NCI-H748 (cell line): ENCODE measurements at regions not wholly inside any gene's neighbourhood (a gene's known extent, or its start where the extent isn't known, plus 50 kb on each side); places are given as distances from the start of the nearest gene placed in this dataset.
"Not testable (repeated sequence)": the region's sequence is repeated elsewhere in the genome, so short reads cannot be mapped to it uniquely, and the experiment has no call there.

ENCODE experiments used
- DNase-seq: peaks from one replicate; lab custom pipeline; 2025; ENCODE audit not compliant: unreplicated experiment; lab: John Stamatoyannopoulos, UW

DNA sequence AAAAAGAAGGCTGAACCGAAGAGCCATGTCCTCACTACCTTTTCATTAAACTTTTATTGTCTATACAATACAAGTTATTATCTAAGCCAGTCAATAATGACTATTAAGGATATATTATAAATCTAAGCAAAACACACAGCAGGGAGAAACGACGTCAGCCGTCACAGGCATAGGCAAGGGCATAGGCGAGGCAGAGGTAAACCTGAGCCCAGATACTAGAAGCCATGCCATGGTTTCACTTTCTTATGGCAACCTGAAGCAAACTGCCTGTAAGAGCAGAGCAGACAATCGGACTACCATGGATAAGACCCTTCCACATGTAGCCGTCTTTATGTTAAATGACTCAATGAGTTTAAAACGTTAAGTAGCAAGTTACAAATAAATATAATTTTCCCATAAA, 238.5 kb upstream of the ZNF521 start:
- no peak for DNase-seq

DNA sequence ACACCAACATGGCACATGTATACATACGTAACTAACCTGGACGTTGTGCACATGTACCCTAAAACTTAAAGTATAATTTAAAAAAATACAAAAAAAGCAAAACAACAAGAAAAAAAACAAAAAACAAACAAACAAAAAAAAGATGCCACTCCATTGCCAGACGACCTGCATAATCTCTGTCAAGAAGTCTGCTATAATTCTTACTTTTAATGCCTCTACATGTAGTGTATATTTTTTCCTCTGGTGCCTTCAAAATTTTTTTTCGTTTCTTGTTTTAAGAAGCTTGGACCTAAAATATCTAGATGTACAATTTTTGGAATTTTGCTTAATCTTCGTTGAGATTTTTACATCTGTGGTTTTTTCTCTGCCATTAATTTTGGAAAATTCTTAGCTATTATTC, 235.6 kb upstream of the ZNF521 start:
- DNase-seq: no peak

DNA sequence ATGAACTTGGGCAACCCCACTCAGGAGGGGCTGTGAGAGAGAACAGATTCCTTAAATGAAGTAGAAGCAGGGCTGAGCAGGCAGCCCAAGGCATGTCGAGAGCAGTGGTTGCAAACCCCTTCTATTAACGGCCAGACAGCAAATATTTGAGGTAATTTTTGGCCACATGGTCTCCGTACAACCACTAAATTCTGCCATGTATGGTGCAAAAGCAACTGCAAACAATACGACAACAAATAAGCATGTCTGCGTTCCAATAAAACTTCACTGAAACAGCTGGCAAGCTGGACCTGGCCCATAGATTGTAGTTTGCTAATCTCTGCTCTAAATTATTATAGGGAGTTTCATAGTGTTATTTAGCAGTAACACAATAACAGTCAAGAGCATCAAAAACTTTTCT, 217.0 kb upstream of the ZNF521 start:
- DNase-seq: no peak

DNA sequence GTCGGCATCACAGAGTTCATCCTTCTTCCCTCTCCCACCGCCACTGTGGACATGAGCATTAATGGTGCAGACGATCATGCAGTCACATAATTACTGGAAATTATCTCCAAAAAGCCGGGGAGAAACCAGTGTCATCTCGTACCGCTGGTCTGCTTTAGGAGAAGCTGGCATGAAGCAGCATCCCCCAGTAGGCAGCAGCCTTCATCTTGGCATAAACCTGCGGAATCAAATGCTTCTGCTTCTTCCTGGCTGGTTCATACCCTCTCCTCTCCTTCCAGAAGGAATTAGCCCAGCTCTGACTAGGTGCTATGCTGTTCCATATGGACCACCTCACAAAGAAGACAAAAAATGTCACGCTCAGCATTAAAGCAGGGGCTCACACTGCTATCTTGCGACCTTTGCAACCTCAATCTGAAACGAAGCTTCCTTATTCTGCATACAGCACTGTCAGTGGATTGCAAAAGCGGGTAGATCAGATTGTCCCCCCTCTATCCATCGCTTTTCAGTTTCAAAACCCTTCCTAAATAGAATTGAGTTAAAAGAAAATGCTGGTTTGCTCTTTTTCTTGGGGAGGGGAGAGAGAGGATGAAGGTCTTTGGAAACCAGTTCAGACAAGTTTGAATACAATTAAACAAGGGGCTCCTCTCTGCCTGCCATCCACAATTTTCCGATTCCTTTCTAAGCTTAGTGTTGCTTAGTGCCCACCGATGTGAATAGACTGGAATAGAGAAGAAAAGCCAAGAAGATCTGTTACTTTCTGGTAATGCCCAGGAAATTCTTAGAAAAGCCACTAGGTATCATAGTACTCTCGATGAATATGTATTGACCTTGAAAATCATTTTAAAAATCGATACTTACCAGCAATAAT, 212.1 kb upstream of the ZNF521 start:
- no peak for DNase-seq

DNA sequence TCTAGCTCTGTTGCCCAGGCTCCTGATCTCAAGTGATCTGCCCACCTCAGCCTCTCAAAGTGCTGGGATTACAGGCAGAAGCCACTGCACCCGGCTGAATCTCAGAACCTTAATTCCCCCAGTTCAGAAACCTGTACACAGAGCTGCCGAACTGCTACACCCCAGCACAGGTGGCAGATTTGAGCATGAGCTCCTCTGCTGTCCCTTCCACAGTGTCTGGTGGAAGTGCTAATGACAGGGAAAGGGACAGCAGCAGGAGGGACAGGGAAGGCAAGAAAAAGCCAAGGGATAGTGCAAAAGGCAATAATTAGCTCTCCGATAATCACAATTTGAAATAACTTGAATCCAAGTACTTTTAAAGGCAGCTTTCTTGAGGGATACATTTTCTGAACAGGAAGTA, 211.4 kb upstream of the ZNF521 start:
- DNase-seq: no peak

DNA sequence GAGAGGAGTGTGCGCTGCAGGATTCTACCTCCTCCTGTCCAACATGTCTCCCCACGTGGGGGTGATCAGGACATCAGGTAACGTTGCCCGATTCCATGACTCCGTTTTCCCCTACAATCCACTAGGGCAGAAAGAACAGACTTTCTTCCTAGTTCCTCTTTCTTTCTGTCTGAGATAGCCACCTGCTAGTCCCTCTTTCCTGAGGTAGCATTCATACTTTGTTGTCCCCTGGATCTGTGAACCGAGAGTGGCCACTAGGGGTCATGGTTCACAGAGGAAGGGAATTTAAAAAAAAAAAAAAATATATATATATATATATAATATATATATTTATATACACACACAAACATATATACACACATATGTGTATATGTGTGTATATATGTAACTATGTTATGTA, 210.0 kb upstream of the ZNF521 start:
- peak; percentile 22 for DNase-seq

DNA sequence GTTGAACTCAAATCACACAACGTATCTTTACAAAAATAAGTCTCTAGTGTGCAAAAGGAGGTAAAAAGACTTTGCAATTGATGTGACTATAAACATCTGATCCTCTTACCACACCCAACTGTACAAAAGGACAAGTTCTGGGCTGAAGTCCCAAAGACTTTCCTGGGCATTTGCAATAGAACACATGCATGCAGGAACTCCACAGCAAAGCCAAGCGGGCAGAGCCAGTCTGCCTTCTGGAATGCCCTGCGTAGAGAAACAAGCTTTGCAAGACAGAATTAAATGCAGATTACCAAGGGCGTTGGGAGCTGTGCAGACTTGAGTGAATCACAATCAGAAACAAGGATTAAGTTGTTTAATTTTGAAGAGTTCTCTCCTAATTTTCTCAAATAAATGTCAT, 208.4 kb upstream of the ZNF521 start:
- DNase-seq: no peak

DNA sequence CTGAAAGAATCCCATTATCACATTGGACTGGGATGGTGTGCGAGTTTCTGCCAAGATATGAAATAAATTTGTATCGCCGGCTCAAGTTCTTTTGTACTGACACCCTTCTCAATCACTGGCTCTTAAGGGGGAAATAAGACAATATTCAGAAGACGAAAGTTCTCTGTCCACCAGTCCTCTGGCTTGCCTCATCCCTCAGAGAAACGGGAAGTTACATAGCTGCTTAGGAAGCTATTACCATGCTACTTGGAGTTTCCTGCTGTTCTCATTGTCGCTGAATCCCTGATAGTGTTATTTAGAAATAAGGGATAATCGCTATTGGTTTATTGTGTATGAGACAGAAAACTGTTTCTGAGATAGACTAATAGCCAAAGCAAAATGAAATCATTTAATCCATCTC, 205.0 kb upstream of the ZNF521 start:
- no peak for DNase-seq

DNA sequence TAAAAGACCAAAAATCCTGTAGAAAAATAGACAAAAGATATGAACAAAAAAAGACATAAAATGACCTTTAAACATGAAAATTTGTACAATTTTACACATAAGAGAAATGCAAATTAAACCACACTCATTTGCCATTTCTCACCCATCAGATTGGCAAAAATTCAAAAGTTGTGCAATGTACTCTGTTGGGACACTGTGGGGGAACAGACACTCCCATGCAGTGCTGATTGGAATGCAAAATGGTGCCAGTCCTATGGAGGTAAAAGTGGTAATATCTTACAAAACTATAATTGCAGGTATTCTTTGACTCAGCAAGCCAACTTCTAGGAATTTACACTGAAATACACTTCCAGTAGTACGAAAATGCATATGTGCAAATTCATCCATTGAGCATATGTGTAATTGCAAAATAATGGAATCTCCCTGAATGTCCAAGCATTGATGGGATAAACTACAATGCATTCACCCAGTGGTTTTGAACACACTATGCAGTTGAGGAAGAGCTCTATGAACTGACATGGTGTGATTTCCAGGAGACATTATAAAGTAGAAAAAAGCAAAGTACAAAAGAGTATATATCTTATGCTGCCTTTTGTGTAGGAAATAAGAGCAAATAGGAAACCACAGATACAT, 201.8 kb upstream of the ZNF521 start:
- DNase-seq: no peak

DNA sequence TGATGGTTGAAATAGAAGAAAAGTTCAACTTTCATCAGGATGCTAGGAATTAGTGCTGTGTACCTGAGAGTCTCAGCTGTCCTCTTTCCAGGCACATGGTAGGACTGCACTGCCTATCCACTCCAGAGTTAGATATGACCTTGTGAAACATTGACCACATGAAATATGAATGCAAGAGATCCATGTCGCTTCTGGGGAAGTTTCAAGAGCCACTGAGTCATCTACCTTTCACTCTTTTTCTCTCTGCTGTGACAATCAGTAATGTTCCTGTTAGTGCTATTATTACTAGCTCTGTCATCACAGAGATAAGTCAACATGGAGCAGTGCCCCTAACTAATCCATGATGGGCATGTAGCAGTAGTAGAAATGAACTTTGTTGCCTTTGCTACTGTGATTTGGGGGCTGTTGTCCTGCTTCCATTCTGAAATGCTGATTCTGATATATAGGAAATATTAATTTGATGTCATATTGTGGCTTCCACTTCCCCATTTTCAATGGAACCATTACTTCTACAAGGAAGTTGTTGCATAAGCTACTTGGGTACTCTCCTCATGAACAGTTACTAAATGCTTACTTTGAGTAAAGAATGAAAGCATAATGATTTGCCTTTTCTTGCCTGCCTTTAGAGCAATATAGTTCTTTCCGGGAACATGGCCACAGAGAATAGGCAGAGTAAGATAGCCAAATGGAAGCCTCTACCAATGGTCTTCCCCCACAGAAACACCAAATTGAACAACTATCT, 192.8 kb upstream of the ZNF521 start:
- no peak for DNase-seq

DNA sequence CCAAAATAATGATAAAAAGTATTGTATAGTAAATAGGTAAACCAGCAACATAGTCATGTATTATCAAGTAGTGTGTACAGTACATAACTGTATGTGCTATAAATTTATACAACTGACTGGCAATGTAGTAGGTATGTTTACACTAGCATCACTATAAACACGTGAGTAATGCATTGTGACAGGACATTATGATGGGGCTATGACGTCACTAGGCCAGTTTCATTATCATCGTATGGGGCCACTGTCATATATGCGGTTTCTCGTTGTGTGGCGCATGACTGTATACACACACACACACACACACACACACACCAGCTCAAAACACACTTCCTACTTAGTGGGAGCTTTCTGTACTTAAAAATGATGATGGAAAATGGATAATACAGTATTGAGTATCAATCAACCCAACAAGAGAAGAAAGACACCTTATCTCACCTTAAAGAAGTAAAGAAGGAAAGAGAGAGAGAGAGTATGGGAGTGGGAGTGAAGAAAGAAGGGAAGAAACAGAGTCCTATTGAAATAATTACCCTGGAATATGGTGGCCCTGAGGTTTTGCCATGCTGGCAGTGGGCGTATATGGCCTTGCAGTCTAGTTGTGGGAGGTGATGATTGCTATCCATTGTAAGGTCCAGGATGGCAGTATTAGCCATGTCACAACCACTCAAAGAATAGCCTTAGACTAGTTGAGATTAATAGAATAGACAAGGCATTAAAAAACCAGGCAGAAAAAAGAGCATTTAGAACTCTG, 186.4 kb upstream of the ZNF521 start:
- DNase-seq: peak; percentile 13

DNA sequence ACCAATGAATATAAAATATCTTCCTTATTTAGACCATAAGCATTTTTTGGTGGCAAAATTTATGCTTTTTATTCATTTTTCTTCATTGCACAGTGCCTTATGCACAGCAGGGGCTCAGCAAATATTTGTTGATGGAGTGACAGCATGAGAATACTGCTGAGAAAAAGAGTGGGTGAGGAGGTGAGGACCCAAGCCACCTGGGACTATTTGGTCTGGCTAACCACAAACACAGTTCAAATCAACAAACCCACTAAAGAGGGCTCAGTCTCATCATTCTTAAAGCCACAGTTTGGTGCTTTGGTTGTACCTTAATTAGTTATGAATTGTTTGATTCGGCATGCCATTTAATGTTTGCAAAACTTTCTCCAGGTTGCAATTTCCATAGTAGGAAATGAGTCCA, 183.5 kb upstream of the ZNF521 start:
- peak; percentile 62 for DNase-seq

DNA sequence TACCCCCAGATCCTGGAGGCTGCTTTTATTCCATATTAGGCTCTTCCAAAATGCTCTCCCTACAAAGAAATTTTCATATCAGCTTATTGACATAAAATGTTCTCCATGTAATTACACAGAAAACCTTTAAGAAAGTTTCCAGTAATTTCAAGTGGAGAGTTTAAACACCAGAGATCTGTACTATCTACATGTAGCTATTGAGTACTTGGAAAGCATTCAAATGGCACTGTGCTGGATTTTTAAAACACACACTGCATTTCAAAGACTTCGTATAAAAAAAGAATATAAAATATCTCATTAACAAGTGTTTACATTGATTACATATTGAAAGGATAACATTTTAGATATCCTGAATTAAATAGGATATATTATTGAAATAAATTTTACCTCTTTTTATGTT, 182.4 kb upstream of the ZNF521 start:
- no peak for DNase-seq

DNA sequence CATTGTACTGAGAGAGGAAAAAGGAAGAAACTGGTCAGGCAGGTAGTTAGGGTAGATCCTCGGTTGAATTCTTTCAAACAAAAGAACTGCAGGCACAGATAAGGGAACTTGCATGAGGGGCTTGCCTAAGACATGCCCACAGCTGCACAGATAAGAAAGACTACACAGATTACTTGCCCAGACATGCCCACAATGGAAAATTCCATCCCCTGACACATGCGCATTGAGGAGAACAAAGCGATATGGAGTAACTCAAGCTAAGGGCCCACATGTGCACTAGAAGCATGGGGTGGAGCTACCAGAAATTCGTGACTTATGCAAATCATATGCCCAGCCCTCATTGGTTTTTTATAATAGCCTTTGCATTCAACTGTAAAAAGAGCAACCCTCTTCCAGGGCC, 181.3 kb upstream of the ZNF521 start:
- peak; percentile 46 for DNase-seq

DNA sequence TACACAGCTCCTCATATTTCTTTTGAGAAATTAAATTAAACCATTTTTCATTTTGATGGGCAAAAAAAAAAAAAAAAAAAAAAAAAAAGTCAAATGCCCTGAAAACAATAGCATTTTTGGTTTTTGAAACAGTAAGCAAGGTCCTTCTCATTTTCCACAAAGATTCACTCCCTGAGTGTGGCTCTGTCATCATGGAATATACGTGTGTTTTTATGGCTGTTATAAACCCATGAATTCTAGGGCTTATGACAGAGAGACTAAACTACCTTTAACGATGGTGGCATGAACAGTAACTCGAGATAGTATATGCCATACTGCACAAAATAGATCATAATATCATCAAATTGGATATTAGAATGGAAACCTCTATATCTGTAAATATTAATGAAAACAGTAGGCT, 179.2 kb upstream of the ZNF521 start:
- DNase-seq: no peak

DNA sequence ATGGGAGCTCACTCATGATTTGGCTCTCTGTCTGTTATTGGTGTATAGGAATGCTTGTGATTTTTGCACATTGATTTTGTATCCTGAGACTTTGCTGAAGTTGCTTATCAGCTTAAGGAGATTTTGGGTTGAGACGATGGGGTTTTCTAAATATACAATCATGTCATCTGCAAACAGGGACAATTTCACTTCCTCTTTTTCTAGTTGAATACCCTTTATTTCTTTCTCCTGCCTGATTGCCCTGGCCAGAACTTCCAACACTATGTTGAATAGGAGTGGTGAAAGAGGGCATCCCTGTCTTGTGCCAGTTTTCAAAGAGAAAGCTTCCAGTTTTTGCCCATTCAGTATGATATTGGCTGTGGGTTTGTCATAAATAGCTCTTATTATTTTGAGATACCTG, 173.8 kb upstream of the ZNF521 start:
- not testable (repeated sequence) for DNase-seq

DNA sequence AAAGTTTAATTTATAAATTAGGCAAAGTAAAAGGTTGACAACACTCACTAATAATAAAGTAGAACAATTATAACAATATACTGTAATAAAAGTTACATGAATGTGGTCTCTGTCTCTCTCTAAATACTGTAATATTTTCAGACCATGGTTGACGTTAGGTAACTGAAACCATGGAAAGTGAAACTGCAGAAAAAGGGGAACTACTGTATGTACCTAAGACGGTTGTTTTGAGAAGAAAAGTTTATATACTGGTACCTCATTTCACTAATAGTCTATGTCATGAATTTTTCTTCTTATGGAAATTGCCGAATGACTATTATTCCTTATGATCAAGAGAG, 166.7 kb upstream of the ZNF521 start:
- DNase-seq: no peak

DNA sequence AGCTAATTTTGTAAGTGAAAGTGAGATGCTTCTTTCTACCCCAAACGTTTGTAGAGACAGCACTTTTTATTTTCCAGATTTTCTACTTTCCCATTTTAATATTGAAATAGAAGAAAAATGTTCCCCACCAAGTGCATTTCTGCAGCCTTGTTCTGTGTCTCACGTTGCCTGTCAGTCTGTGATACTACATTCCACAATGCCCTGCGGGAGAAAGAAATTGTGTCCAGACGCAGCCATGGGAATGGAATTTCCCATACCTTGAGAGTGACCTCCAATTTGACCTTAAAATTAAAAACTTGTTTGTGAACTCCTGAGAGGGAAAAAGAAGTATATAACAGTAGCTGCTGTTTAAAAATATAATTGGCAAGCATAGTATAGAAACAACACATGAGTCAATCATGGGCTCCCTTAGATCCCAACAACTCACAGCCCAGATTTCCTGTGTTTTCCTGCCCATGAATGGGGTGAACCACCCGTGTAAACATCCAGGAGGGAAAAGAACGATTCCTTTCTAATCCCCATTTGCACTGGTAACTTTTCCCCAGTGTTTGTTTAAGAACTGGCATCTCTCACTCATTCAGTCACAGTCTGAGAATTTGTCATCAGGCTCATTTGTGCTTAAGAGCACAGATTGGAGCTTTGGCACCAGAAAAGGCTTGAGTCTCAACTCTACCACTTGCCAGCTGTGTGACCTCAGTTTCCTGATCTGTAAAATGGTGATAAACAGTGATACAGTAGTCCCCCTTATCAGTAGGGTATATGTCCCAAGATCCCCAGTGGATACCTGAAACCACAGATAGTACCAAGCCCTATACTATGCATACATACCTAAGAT, 166.1 kb upstream of the ZNF521 start:
- DNase-seq: peak; percentile 33

DNA sequence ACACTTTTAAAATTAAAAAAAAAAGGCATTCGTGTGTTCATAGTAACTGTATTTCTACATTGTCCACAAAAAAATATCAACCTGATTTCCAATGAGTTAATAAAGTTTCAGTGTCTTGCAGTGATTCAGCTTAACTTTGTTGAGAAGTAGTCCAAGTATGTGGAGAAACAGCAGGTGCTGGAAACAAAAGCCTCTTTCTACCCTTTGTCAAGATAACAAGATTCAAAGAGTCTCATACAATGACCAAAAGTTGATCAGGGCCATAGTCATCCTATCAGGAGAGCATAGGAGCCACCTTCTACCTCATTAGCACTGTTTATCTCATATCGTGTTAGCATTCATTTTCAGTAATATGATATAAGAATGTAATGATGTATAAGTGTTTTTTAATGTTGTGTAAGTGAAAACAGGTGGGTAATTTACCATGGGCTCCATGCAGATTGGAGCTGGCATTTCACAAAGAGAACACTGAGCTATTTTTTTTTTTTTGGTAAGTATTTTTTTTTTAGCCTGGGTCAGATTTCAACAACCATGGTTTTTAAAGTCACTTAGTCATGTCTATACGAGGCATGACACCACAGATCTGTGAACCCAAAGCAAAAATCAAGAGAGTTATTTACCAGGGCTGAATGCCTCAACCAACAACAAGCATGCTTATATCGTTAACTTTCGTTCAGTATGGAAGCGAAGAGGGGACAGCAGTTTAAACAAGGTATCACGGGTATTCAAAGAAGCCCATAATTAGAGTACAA, 165.0 kb upstream of the ZNF521 start:
- peak; percentile 98 for DNase-seq

DNA sequence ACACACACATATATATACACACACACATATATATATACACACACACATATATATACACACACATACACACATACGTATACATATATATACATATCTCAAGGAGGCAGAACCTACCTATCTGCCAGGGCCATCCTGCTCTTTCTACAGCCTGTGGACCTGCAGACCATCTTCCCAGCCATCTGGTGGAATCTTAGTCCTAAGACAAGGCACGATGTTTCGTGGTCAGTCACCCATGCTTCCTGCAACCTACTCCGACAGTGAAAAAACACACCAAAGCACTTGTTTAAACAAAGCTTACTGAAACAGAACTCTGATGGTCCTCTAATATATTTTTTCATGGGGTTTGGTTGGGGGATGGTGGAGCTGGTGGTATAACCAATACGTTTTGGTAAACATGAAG, 164.2 kb upstream of the ZNF521 start:
- peak; percentile 98 for DNase-seq
